ENCODE measurements at regions not wholly inside any gene's neighbourhood (a gene's known extent, or its start where the extent isn't known, plus 50 kb on each side); places are given as distances from the start of the nearest gene placed in this dataset.

DNA sequence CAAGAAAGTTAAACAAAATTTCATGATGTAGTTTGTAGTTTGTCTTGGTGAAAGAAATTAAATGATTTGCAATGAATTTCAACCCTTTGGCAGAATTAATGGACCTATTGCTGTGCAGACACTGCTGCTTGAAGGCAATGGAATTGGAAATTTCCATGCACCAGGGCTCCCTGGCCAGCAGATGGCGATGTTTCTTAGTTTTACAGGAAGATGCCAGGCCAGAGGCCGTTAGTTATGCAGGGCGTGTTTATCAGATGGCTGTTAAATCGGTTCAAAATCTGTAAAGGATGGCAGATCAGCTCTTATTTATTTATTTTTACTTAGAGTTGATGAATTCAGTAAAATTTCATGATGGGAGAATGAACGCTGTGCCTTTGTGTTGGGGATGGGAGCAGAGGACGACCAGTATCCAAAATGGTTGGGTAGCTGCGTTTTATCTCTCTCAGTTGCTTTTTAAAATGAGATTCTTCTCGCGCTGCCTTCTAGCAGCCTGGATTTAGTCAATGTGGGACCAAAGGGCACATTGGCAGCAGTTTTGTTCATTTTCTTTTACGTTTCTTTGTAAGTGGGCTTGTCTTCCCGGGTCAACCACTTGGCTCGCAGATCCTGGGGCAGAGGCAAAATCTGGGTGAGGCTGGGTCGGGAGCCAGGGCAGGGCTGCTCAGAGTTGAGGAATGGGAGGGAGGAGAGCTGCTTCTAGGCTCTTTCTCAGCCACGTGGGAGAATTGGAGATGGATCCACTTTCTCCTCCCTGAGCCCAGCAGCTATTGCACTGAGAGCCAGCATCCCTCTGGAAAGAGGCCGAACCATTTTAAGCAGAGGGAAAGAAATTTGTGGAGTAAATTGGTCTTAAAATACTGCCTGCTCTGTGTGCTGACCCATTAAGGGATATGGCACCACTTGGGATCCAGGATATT lies 344.0 kb downstream of the PIK3C3 start:
- TF ChIP-seq, protein P1, sequence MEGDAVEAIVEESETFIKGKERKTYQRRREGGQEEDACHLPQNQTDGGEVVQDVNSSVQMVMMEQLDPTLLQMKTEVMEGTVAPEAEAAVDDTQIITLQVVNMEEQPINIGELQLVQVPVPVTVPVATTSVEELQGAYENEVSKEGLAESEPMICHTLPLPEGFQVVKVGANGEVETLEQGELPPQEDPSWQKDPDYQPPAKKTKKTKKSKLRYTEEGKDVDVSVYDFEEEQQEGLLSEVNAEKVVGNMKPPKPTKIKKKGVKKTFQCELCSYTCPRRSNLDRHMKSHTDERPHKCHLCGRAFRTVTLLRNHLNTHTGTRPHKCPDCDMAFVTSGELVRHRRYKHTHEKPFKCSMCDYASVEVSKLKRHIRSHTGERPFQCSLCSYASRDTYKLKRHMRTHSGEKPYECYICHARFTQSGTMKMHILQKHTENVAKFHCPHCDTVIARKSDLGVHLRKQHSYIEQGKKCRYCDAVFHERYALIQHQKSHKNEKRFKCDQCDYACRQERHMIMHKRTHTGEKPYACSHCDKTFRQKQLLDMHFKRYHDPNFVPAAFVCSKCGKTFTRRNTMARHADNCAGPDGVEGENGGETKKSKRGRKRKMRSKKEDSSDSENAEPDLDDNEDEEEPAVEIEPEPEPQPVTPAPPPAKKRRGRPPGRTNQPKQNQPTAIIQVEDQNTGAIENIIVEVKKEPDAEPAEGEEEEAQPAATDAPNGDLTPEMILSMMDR (conservative IDR thresholded peaks at IDR 0.05; ENCODE audit: control insufficient read depth, insufficient read depth, low read depth, low read length) = peak; percentile 95
- peak overlapping the region; percentile 15 for H3K4me3 ChIP-seq (ENCODE audit: control insufficient read depth, low read depth, low read length)
- DNase-seq (ENCODE audit: low read depth) = peak; percentile 78

DNA sequence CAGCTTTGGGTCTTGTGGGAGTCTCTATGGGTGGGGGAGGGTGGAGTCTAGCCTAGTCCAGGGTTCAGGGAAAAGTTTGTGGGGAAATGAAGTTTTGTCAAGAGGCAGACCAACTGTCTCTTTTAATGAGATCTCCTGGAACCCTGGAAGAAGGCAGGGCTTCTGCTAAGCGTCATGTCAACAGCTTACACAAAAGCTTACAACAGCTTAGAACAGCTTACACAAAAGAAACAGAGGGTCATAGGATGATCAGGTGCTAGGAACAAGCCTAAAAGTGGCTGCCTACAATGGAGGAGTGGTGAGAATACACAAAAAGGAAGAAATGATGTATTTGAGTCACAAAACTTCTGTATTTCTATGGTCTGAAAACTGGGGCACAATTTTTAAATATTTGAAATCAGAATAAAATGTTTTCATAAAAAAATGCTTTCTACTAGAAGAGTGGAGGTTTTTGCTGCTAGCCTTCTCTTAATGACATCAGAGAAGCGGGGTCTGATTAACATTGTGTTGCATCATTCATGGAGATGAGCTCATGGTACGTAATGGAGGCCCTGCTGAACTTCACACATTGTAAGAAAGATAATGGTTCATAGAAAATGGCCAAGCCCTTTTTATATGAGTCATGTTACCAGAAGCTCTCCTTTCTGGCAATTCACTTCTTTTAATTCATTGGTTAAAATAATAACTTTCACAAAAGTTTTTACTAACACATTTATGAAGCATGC lies 351.0 kb downstream of the PIK3C3 start:
- TF ChIP-seq, protein P1 (conservative IDR thresholded peaks at IDR 0.05; ENCODE audit: control insufficient read depth, insufficient read depth, low read depth, low read length) = no peak
- no peak overlapping the region for H3K4me3 ChIP-seq (ENCODE audit: control insufficient read depth, low read depth, low read length)
- DNase-seq (ENCODE audit: low read depth) = peak; percentile 30

DNA sequence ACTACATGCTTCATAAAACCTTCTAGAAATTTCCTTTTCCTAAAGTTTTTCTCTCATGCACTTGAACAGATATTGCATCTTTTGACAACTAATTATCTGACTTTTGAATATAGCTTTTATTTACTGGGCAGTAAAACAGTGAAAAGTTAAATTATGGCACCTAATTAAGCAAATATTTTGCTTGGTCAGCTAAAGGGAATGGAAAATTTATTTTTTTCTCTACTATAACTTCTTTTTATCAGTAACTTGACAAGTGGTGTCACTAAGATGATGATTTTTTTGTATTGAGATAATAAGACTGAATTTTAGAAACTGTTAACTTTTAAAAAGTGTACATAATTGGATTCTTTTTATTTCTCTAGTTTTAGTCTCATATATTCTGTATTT lies 351.6 kb downstream of the PIK3C3 start:
- no peak overlapping the region for H3K4me3 ChIP-seq (ENCODE audit: control insufficient read depth, low read depth, low read length)
- TF ChIP-seq, protein P1 (conservative IDR thresholded peaks at IDR 0.05; ENCODE audit: control insufficient read depth, insufficient read depth, low read depth, low read length) = no peak
- no peak for DNase-seq (ENCODE audit: low read depth)

GRCh38 chr18:42310956-42311355 lies 355.9 kb downstream of the PIK3C3 start:
- TF ChIP-seq, protein P1 (conservative IDR thresholded peaks at IDR 0.05; ENCODE audit: control insufficient read depth, insufficient read depth, low read depth, low read length) = no peak
- peak; percentile 59 for DNase-seq (ENCODE audit: low read depth)

DNA sequence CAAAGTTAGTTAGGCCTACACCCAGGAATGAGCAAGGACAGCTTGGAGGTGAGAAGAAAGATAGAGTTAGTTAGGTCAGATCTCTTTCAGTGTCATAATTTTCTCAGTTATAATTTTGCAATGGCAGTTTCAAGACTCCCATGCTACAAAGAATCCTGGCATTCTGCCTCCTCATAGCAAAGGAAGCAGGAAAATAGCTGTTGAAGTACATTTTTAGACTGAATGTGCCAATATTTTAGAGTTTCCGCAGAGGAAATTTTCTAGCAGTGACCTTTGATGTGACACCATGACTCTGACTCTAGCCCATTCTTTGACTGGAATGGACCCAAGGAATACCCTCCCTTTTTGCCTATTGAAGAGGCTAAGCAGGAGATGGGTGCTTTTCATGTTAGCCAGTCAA lies 371.7 kb downstream of the PIK3C3 start:
- no peak overlapping the region for H3K4me3 ChIP-seq (ENCODE audit: control insufficient read depth, low read depth, low read length)
- TF ChIP-seq, protein P1 (conservative IDR thresholded peaks at IDR 0.05; ENCODE audit: control insufficient read depth, insufficient read depth, low read depth, low read length) = no peak
- DNase-seq (ENCODE audit: low read depth) = no peak

More at GRCh38 chr18:42310956-42311355, 355.9 kb downstream of the PIK3C3 start:
- no peak overlapping the region for H3K4me3 ChIP-seq (ENCODE audit: control insufficient read depth, low read depth, low read length)

- no peak overlapping the region for H3K4me3 ChIP-seq (ENCODE audit: control insufficient read depth, low read depth, low read length)
- TF ChIP-seq, protein P1 (conservative IDR thresholded peaks at IDR 0.05; ENCODE audit: control insufficient read depth, insufficient read depth, low read depth, low read length) = no peak
- no peak for DNase-seq (ENCODE audit: low read depth)
Observed at GRCh38 chr18:42328931-42329330, 373.9 kb downstream of the PIK3C3 start.

Measured in fibroblast of mammary gland (primary cell).